Activated CD8-positive, alpha-beta memory T cell treated with anti-CD3 and anti-CD28 coated beads, Interleukin-2, amount 10 ng/mL, durations not matched to agents 7 days and 5 days (primary cell): ENCODE measurements at regions not wholly inside any gene's neighbourhood (a gene's known extent, or its start where the extent isn't known, plus 50 kb on each side); places are given as distances from the start of the nearest gene placed in this dataset.

Experiments
- ATAC-seq: fragments of 150-1000 bp; cut with Tn5 transposase; one replicate; pipeline ENCODE4 v1.10.0; 2021; ENCODE audit warnings: moderate library complexity
- CTCF ChIA-PET: fragments of 350-600 bp; sonication (Branson Sonifier 250); formaldehyde crosslinking; loops from one replicate; lab custom pipeline; 2021; ENCODE audit warnings: antibody characterized with exemption; lab: Charles Lee
- DNase-seq: peaks from one replicate; pipeline ENCODE4 v3.0.0-alpha.2; 2020
- H3K27ac Mint-ChIP-seq: one replicate; pipeline ENCODE4 v1.8.0; 2021; ENCODE audit warnings: mild to moderate bottlenecking, mixed read lengths
- H3K27me3 Mint-ChIP-seq: one replicate; pipeline ENCODE4 v1.8.0; 2021; ENCODE audit warnings: mixed read lengths
- H3K36me3 Mint-ChIP-seq: one replicate; pipeline ENCODE4 v1.8.0; 2021; ENCODE audit warnings: mild to moderate bottlenecking, mixed read lengths
- H3K4me1 Mint-ChIP-seq: one replicate; pipeline ENCODE4 v1.8.0; 2021; ENCODE audit warnings: mixed read lengths
- H3K4me3 Mint-ChIP-seq: one replicate; pipeline ENCODE4 v1.8.0; 2021; ENCODE audit warnings: mild to moderate bottlenecking, moderate library complexity, mixed read lengths
- H3K9me3 Mint-ChIP-seq: one replicate; pipeline ENCODE4 v1.8.0; 2022; ENCODE audit warnings: low read depth, mixed read lengths

DNA sequence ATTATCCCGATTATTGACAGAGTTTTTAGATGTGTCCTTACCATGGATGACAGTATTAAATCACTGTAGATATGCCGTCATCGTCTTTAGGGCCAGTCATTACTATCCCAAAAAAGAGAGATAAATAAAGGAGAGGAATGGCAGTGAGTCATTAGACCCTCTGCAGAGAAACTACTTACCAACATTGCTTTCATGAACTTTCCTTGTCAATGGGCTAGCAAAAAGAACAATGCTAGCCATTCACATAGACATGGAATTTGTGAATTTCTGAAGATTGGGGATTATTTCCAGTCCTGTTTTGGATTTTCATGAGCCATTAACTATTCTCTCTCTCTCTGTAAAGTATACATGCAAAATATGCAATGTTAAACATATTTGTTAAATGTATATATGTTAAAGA lies 319.4 kb upstream of the FANCL start:
- no peaks in the 10 kb centered on the region for H3K9me3 Mint-ChIP-seq
- DNase-seq (no peak), ATAC-seq (no peak)
- H3K36me3 Mint-ChIP-seq: no peaks in the 10 kb centered on the region
- H3K27me3 Mint-ChIP-seq: peaks cover 6% of the 10 kb centered on the region
- no peak overlapping the region for H3K27ac Mint-ChIP-seq
- no peak overlapping the region for H3K4me3 Mint-ChIP-seq
- CTCF ChIA-PET: no interaction called here
- H3K4me1 Mint-ChIP-seq: no peaks in the 10 kb centered on the region

DNA sequence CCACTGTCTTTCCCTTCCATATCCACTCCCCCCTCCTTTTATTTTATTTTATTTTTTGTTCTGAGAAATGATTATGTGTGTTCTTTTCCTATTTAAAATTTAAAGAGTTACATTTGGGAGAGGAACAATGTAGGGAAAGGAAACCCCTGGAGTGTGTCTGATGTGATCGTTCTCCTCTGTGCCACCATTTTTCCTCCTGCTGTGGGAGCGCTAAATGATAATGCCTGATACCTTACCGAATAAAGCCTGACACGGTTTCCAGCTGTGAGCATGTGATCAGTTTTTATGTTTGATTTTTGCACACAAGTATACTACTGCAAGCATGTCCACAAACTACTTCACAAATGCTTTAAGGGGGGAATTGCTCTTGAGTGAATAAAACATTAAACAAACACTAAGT lies 317.8 kb upstream of the FANCL start:
- no peaks in the 10 kb centered on the region for H3K9me3 Mint-ChIP-seq
- CTCF ChIA-PET: no interaction called here
- no peaks in the 10 kb centered on the region for H3K4me1 Mint-ChIP-seq
- no peak for DNase-seq
- H3K27me3 Mint-ChIP-seq: no peaks in the 10 kb centered on the region
- ATAC-seq: no peak
- no peak overlapping the region for H3K27ac Mint-ChIP-seq
- H3K36me3 Mint-ChIP-seq: no peaks in the 10 kb centered on the region
- H3K4me3 Mint-ChIP-seq: no peak overlapping the region

DNA sequence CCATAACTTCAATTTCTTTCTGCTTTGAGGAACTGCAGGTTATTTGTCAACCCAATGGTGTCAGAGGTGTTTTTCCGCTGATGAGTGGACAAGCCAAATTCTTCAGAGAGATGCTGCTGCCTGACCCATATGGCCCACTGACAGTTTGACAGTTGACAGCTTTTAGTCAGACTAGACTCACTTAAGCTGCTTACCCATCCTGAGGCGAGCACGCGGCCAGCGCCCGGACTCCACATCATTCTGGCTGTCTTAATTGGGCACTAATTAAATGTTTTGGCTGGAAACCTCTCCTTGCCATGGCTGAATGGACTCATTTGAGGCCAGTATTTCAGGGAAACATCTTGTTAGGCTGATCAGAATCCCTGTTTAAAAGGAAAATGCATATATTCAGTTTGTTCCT lies 316.1 kb upstream of the FANCL start:
- H3K27me3 Mint-ChIP-seq: no peaks in the 10 kb centered on the region
- no peaks in the 10 kb centered on the region for H3K36me3 Mint-ChIP-seq
- no peak overlapping the region for H3K27ac Mint-ChIP-seq
- CTCF ChIA-PET: no interaction called here
- ATAC-seq (no peak), DNase-seq (no peak)
- no peak overlapping the region for H3K4me3 Mint-ChIP-seq
- H3K9me3 Mint-ChIP-seq: no peaks in the 10 kb centered on the region
- no peaks in the 10 kb centered on the region for H3K4me1 Mint-ChIP-seq

GRCh38 chr2:58553937-58554336 lies 312.8 kb upstream of the FANCL start:
- H3K4me1 Mint-ChIP-seq: no peaks in the 10 kb centered on the region
- DNase-seq (no peak), ATAC-seq (no peak)
- no peak overlapping the region for H3K4me3 Mint-ChIP-seq
- H3K27ac Mint-ChIP-seq: no peak overlapping the region
- CTCF ChIA-PET: interaction anchor here (1.0 to 1.1 kb wide), 2 partner anchors 648 to 794 kb away, joined by 3 read pairs; no protein-coding TSS in a partner anchor
- no peaks in the 10 kb centered on the region for H3K36me3 Mint-ChIP-seq
- no peaks in the 10 kb centered on the region for H3K9me3 Mint-ChIP-seq
- H3K27me3 Mint-ChIP-seq: no peaks in the 10 kb centered on the region

DNA sequence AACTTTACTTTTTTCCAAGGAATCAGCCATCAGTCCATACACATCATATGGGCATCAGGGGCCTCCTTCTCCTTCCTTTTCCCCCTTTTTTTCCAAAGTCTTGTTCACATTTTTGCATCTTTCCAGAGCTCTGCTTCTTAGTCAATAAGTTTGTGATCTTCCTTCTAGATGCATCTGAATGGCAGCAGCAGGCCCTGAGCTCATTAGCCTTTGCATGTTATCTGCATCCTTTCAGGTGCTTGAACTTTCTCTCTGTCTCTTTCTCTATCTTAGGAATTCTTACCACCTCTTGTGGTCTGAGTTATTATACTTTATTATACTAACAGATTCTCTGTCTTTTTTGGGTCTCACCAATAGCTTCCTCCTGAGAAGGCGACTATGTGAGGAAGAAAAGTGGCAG lies 312.4 kb upstream of the FANCL start:
- Mint-ChIP-seq H3K27me3 (no peaks in the 10 kb centered on the region), H3K4me3 (no peak overlapping the region), H3K36me3 (no peaks in the 10 kb centered on the region), H3K9me3 (no peaks in the 10 kb centered on the region), H3K4me1 (no peaks in the 10 kb centered on the region), H3K27ac (no peak overlapping the region)
- DNase-seq: no peak
- CTCF ChIA-PET: interaction anchor here (1.0 to 1.1 kb wide), 2 partner anchors 648 to 794 kb away, joined by 3 read pairs; no protein-coding TSS in a partner anchor
- no peak for ATAC-seq

- ATAC-seq (no peak), DNase-seq (no peak)
- no peaks in the 10 kb centered on the region for H3K36me3 Mint-ChIP-seq
- H3K9me3 Mint-ChIP-seq: no peaks in the 10 kb centered on the region
- H3K4me1 Mint-ChIP-seq: no peaks in the 10 kb centered on the region
- no peak overlapping the region for H3K27ac Mint-ChIP-seq
- H3K4me3 Mint-ChIP-seq: no peak overlapping the region
- CTCF ChIA-PET: no interaction called here
- peaks cover 6% of the 10 kb centered on the region for H3K27me3 Mint-ChIP-seq
Measured at GRCh38 chr2:58545300-58546280, 304.5 kb upstream of the FANCL start.

DNA sequence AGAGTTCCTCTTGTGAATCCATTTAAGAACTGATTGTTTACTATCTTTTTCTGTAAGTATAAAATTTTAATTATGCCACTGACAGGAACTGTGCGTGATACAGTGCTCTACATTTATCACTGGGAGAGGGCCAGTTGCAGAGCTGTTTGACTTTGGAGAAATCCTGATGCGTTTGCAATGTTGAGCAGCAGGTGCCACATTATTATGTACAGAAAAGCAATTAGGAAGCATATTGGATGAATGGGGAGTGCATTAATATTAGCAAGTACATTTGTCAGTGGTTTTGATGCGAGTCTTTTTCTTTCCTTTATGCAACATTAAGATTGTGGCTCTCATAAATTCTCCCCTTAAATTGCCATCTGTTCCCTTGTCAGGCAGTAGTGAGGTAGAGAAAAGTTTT lies 302.3 kb upstream of the FANCL start:
- H3K27me3 Mint-ChIP-seq: peaks cover 7% of the 10 kb centered on the region
- no peaks in the 10 kb centered on the region for H3K36me3 Mint-ChIP-seq
- H3K4me3 Mint-ChIP-seq: no peak overlapping the region
- ATAC-seq (no peak), DNase-seq (no peak)
- CTCF ChIA-PET: no interaction called here
- no peaks in the 10 kb centered on the region for H3K4me1 Mint-ChIP-seq
- H3K9me3 Mint-ChIP-seq: no peaks in the 10 kb centered on the region
- no peak overlapping the region for H3K27ac Mint-ChIP-seq

DNA sequence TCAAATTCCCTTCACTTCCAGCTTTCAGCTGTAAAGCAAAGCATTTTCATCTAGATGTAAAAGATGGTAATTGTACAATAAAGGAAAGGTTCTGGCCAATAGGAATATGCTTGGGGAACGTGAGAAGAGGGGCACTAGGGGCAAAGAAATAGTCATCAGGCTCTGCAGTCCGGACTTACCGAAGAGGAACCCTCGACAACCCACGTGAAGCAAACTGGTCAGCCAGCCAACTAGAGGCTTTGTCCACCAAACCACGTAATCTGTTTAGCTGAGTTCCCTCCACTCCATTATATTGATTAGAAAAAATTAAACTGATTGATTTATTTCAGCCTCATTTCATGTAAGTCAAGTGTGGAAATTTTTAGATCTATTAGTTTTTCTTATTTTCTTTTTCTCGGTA lies 300.4 kb upstream of the FANCL start:
- H3K4me3 Mint-ChIP-seq: no peak overlapping the region
- no peak for ATAC-seq
- no peaks in the 10 kb centered on the region for H3K9me3 Mint-ChIP-seq

GRCh38 chr2:58540681-58541080 lies 299.6 kb upstream of the FANCL start:
- Mint-ChIP-seq H3K4me3 (no peak overlapping the region), H3K27me3 (peaks cover 11% of the 10 kb centered on the region), H3K27ac (no peak overlapping the region), H3K4me1 (no peaks in the 10 kb centered on the region), H3K36me3 (no peaks in the 10 kb centered on the region), H3K9me3 (no peaks in the 10 kb centered on the region)
- ATAC-seq: no peak
- no peak for DNase-seq
- CTCF ChIA-PET: no interaction called here

More for the DNA sequence above, 300.4 kb upstream of the FANCL start:
- Mint-ChIP-seq H3K4me1 (no peaks in the 10 kb centered on the region), H3K27ac (no peak overlapping the region), H3K27me3 (peaks cover 11% of the 10 kb centered on the region), H3K36me3 (no peaks in the 10 kb centered on the region)
- DNase-seq: no peak
- CTCF ChIA-PET: no interaction called here

DNA sequence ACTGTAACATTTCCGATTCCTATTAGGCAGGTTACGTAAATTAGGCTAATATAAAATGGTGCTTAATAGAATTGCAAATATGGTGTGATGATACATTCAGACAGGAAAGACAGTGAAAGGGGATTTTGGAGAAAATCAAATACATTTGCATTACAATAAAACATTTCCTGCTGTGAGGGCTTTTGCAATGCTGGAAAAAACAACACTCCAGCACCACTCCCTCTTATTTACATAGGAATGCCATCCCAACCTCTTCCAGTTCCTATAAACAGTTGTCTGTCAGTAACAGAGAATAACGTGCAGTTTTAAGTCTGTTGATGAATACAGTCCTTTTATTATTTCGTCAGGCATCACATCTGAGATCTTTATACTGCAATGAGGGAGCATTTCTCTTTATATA lies 298.8 kb upstream of the FANCL start:
- H3K36me3 Mint-ChIP-seq: no peaks in the 10 kb centered on the region
- CTCF ChIA-PET: no interaction called here
- no peak overlapping the region for H3K27ac Mint-ChIP-seq
- no peaks in the 10 kb centered on the region for H3K9me3 Mint-ChIP-seq
- ATAC-seq (no peak), DNase-seq (no peak)
- H3K4me3 Mint-ChIP-seq: no peak overlapping the region
- H3K4me1 Mint-ChIP-seq: no peaks in the 10 kb centered on the region
- H3K27me3 Mint-ChIP-seq: peaks cover 8% of the 10 kb centered on the region

- no peak for DNase-seq
- Mint-ChIP-seq H3K4me1 (no peaks in the 10 kb centered on the region), H3K4me3 (no peak overlapping the region), H3K36me3 (no peaks in the 10 kb centered on the region), H3K9me3 (no peaks in the 10 kb centered on the region), H3K27ac (no peak overlapping the region), H3K27me3 (peaks cover 8% of the 10 kb centered on the region)
- CTCF ChIA-PET: no interaction called here
- ATAC-seq: no peak
Measured at GRCh38 chr2:58535990-58536389, 294.9 kb upstream of the FANCL start.

- H3K27ac Mint-ChIP-seq: no peak overlapping the region
Measured at GRCh38 chr2:58535182-58535581, 294.1 kb upstream of the FANCL start.

DNA sequence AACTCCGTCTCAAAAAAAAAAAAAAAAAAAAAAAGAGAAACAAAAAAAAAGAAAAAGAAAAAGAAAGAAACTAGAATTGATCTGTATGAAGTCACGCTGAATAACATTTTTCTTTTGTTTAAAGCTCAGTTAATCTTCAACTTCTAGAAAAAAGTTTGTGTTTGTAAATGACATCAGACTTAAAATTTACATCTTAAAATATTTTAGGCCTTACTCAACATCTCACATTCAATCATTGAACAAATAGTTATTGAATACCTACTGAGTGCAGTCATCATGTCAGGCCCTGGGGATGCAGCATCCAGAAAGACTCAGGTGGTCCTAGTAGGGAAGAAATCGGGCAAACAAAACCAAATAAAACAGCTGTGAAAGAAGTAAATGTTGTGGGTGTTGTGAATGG lies 292.3 kb upstream of the FANCL start:
- DNase-seq (no peak), ATAC-seq (no peak)
- no peaks in the 10 kb centered on the region for H3K4me1 Mint-ChIP-seq
- no peaks in the 10 kb centered on the region for H3K9me3 Mint-ChIP-seq
- CTCF ChIA-PET: interaction anchor here (1.0 kb wide), 1 partner anchor 37 kb away, joined by 3 read pairs; no protein-coding TSS in a partner anchor
- H3K27ac Mint-ChIP-seq: no peak overlapping the region
- no peaks in the 10 kb centered on the region for H3K36me3 Mint-ChIP-seq
- peaks cover 4% of the 10 kb centered on the region for H3K27me3 Mint-ChIP-seq
- H3K4me3 Mint-ChIP-seq: no peak overlapping the region

More at GRCh38 chr2:58535182-58535581, 294.1 kb upstream of the FANCL start:
- Mint-ChIP-seq H3K27me3 (peaks cover 6% of the 10 kb centered on the region), H3K4me1 (no peaks in the 10 kb centered on the region), H3K36me3 (no peaks in the 10 kb centered on the region), H3K4me3 (no peak overlapping the region), H3K9me3 (no peaks in the 10 kb centered on the region)
- DNase-seq (no peak), ATAC-seq (no peak)
- CTCF ChIA-PET: no interaction called here

DNA sequence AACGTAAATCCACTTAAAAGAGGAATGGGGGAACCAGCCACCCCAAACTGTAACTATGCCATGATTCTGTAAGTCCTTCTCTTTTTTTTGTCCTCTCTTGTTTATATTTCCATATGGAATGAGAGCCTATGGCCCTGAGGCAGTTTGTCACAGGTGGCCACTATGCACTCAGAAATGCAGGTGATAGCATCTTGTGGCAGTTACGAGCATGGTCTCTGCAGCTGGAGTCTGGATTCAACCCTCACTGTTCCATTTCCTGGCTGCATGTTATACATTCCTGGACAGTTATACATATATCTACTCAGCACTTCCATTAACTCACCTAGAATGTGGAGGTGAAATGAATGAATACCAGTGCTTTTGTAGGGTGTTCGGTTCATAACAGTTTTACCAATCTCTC lies 291.5 kb upstream of the FANCL start:
- Mint-ChIP-seq H3K9me3 (no peaks in the 10 kb centered on the region), H3K4me1 (no peaks in the 10 kb centered on the region), H3K4me3 (no peak overlapping the region), H3K27me3 (no peaks in the 10 kb centered on the region), H3K36me3 (no peaks in the 10 kb centered on the region), H3K27ac (no peak overlapping the region)
- CTCF ChIA-PET: no interaction called here
- ATAC-seq: no peak
- DNase-seq: no peak
